T47D (cell line): ENCODE measurements at regions not wholly inside any gene's neighbourhood (a gene's known extent, or its start where the extent isn't known, plus 50 kb on each side); places are given as distances from the start of the nearest gene placed in this dataset.

Source experiments
- DNase-seq, 2 experiments: peaks; one replicate each; pipeline versions ENCODE4 v3.0.0 to v3.0.0-alpha.2; 2011 to 2012; ENCODE audit warnings: low read depth in 1 of 2, low spot score in 1 of 2
- JUND ChIP-seq: IDR thresholded peaks from 2 replicates; pipeline ENCODE4 v1.6.1; 2012; ENCODE audit warnings: low read depth
- in situ Hi-C: cut with HindIII; loops from 2 replicates; pipeline ENCODE4 v1.10.0; 2016; ENCODE audit warnings: low sequenced_read_pairs, low pct_unique_long_range_greater_than_20kb

DNA sequence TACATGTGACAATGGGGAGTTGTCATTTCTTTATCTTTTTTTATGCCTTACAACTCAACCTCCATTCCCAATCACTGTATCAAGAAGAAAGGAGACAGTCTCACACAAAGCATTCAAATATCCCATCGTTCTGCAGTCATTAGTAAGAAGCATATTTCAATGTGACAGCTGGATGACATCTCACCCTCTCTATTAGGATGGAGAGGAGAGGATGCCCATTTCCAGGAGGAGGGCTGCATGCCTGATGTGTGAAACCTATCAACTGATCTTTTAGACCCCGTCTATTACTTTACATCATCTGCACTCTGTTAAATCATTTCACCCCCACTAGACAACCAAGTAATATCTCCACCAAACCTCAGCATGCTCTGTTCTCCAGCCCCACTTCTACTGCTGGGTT is 292.7 kb upstream of the CHAC2 start:
- no peak for DNase-seq
- no peak for TF ChIP-seq JUND
- in situ Hi-C loops = no loop called here

GRCh38 chr2:53473775-53474311 is 293.8 kb upstream of the CHAC2 start:
- TF ChIP-seq JUND = no peak
- DNase-seq = no peak
- in situ Hi-C loops = no loop called here

- DNase-seq = peak in 1 of 2 experiments; percentile 68
- in situ Hi-C loops = no loop called here
- no peak for TF ChIP-seq JUND
These were observed 294.4 kb upstream of the CHAC2 start for GRCh38 chr2:53473236-53473635.

DNA sequence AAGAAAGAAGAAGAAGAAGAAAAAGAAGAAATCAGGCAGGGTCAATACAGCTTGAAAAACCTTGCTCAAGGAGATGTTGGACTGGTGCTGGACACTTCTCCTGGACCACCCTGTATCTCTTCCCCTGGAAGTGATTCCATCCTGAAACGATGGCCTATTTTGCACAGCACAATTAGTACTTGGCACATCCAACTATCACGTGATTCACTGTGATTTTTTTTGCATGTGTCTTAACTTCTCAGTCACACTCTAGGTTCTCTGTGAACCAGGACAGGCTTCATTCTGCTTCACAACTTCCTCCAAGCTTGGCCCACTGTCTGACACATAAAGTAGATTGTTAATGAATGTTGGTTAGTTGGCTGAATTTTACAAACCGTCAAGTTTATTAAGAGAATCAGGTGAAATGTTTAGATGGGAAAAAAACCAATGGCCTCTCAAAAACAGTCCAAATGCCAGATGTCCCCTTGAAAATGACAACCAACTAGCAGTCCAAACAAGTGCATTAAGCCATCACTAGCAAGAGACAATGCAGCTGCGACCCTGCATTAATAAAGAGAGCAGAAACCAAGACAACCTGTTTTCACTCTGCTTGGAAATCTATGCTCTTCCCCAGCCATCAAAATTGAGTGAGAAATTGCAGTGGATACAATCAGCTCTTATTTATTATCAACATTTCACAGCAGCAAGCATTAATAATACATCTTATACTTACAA is 300.0 kb upstream of the CHAC2 start:
- in situ Hi-C loops = no loop called here
- TF ChIP-seq JUND = no peak
- DNase-seq = no peak

- in situ Hi-C loops = no loop called here
- DNase-seq = peak in 1 of 2 experiments; percentile 53
- TF ChIP-seq JUND = no peak
These were observed 303.5 kb upstream of the CHAC2 start for GRCh38 chr2:53463806-53464726.

DNA sequence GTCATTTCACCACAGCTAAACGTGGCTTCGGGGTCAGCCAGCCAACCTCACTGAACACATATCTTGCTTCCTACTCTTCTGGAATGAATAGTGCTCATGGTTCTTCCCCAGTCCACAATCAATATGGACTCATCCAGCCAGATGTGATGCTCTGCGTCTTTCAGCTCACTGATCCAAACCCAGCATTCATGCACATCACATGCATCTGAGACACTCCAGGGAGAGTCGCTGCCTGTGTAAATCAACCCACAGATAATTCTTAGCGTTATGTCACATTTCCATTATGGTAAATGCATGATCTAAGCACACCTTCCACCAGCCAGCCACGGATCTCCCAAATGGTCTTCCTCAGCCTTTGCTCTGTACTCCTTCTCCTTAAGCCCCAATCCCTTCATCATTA is 306.7 kb upstream of the CHAC2 start:
- TF ChIP-seq JUND = no peak
- DNase-seq = no peak
- in situ Hi-C loops = no loop called here

- no peak for TF ChIP-seq JUND
- no peak for DNase-seq
- in situ Hi-C loops = no loop called here
These were observed 307.3 kb upstream of the CHAC2 start for GRCh38 chr2:53460347-53460746.

DNA sequence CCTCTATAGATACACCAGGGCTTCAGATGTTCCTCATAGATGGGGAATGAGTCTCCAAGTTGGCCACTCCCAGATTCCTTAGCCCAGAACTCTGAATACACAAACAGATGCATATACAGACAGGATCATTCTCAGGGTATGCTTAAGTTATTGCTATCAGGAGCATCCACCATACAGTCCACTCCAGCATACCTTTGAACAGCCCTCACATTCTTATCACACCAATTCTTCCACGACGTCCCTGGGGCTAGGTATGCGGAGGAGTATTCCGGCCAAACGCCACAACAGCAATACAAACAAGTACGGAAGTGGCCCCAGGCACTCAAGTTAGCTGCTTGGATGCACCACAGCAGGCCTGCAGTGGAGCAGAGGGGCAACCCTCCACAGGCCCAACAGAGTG is 312.5 kb upstream of the CHAC2 start:
- no peak for TF ChIP-seq JUND
- DNase-seq = peak in 1 of 2 experiments; percentile 53
- in situ Hi-C loops = no loop called here

DNA sequence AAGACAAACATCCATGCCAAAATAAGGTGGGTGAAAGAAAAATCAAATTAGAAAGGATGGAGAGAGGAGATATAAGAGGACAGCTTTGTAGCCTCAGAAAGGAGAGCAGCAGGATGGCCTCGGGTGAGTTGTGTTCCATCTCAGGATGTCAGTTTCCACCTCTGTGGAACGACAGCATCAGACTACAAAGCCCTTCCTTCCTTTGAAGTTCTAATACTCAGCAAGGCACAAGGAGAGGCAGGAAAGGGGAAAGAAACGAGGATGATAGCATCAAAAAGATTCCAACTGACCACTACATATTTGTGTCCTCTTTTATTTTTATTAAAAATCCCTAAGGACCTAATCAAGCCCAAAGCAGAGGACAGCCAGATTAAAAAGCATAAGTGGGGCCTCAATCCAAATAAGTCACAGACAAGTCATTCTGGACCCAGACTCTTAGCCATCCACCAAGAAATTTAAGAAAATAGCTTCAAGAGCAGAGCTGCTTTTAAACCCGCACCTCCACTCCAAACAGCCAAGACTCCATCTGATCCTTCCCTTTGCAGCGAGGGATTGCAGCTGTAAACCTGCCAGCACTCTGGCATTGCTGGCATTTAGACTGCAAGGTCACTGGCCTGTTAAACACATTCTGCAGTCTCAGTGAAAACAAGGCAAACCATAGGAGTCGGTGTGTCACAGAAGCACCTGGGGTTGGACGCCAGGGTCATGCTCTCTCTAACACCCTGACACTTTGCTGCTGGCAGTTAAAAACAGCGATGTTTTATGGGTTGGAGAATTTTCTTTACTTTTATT is 314.5 kb upstream of the CHAC2 start:
- in situ Hi-C loops = no loop called here
- DNase-seq = peak in 1 of 2 experiments; percentile 44
- no peak for TF ChIP-seq JUND

DNA sequence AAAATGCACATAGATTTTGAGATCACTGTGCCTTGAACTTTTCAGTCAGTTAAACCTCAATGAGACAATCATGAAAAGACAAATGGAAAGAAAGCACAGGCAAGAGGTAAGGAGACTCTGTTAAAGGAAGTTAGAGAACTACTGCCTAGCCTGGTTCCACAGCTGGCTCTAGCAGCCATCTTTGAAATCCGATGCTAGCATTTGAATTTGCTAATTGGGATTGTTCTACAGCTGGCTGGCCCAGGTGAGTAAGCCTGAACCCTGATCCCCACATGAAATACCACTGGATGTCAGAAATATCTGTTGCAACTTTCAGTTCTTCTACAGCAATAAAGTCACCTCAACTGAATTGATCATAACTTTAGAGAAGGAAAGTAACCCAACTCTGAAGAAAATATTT is 315.2 kb upstream of the CHAC2 start:
- in situ Hi-C loops = no loop called here
- TF ChIP-seq JUND = no peak
- DNase-seq = no peak

GRCh38 chr2:53450923-53451322 is 316.7 kb upstream of the CHAC2 start:
- peak in 1 of 2 experiments; percentile 53 for DNase-seq
- in situ Hi-C loops = no loop called here
- TF ChIP-seq JUND = no peak

GRCh38 chr2:53448591-53448990 is 319.0 kb upstream of the CHAC2 start:
- no peak for DNase-seq
- in situ Hi-C loops = no loop called here

More at GRCh38 chr2:53448591-53448990, 319.0 kb upstream of the CHAC2 start:
- no peak for TF ChIP-seq JUND
